MM.1S (cell line): ENCODE measurements at regions not wholly inside any gene's neighbourhood (a gene's known extent, or its start where the extent isn't known, plus 50 kb on each side); places are given as distances from the start of the nearest gene placed in this dataset.

Experiments
- DNase-seq: peaks from one replicate; pipeline ENCODE4 v3.0.0-alpha.2; 2015
- H2AFZ ChIP-seq: fragments of 300-600 bp; sonication (generic); 2 replicates; pipeline ENCODE4 v1.6.0; 2016; ENCODE audit warnings: antibody characterized with exemption, low read length
- H3F3A ChIP-seq: fragments of 300-600 bp; sonication (generic); 2 replicates; pipeline ENCODE4 v1.6.1; 2016; ENCODE audit warnings: mild to moderate bottlenecking, antibody characterized with exemption, low read length, moderate library complexity, mixed read lengths; ENCODE audit not compliant: insufficient read depth
- H3K27ac ChIP-seq: fragments of 300-600 bp; sonication (generic); 2 replicates; pipeline ENCODE4 v1.5.1; 2016; ENCODE audit warnings: mild to moderate bottlenecking, low read length
- H3K27me3 ChIP-seq: fragments of 300-600 bp; sonication (generic); replicated peaks from 2 replicates; pipeline ENCODE4 v1.6.0; 2016; ENCODE audit warnings: low read length; ENCODE audit not compliant: insufficient read depth
- H3K36me3 ChIP-seq: fragments of 300-600 bp; sonication (generic); replicated peaks from 2 replicates; pipeline ENCODE4 v1.6.1; 2016; ENCODE audit warnings: mild to moderate bottlenecking, low read length, mixed read lengths; ENCODE audit not compliant: insufficient read depth
- H3K4me1 ChIP-seq: fragments of 300-600 bp; sonication (generic); 2 replicates; pipeline ENCODE4 v1.6.1; 2016; ENCODE audit warnings: low read length, mixed read lengths
- H3K4me2 ChIP-seq: fragments of 300-600 bp; sonication (generic); 2 replicates; pipeline ENCODE4 v1.6.0; 2016; ENCODE audit warnings: low read depth, low read length
- H3K4me3 ChIP-seq: fragments of 300-600 bp; sonication (generic); 2 replicates; pipeline ENCODE4 v1.5.1; 2016; ENCODE audit warnings: low read length, mixed read lengths
- H3K79me2 ChIP-seq: fragments of 300-600 bp; sonication (generic); 2 replicates; pipeline ENCODE4 v1.6.1; 2016; ENCODE audit warnings: mixed run types, low read length, mixed read lengths
- H3K9ac ChIP-seq: fragments of 300-600 bp; sonication (generic); 2 replicates; pipeline ENCODE4 v1.6.1; 2016; ENCODE audit warnings: low read length, mixed read lengths
- H3K9me2 ChIP-seq: fragments of 300-600 bp; sonication (generic); replicated peaks from 2 replicates; pipeline ENCODE4 v1.6.1; 2016; ENCODE audit warnings: mild to moderate bottlenecking, low read length, mixed read lengths; ENCODE audit not compliant: insufficient read depth
- H3K9me3 ChIP-seq: fragments of 300-600 bp; sonication (generic); replicated peaks from 2 replicates; pipeline ENCODE4 v1.6.1; 2016; ENCODE audit warnings: mild to moderate bottlenecking, low read length, mixed read lengths; ENCODE audit not compliant: insufficient read depth
- H4K20me1 ChIP-seq: fragments of 300-600 bp; sonication (generic); 2 replicates; pipeline ENCODE4 v1.6.1; 2016; ENCODE audit warnings: mild to moderate bottlenecking, low read length, moderate library complexity, mixed read lengths; ENCODE audit not compliant: insufficient read depth
- CTCF ChIP-seq: fragments of 300-600 bp; sonication (generic); IDR thresholded peaks from 2 replicates; pipeline ENCODE4 v1.5.1; 2016; ENCODE audit warnings: antibody characterized with exemption, low read length, mixed read lengths
- EZH2 ChIP-seq: fragments of 300-600 bp; sonication (generic); optimal IDR thresholded peaks from 2 replicates; pipeline ENCODE3; 2017; ENCODE audit warnings: low read depth, mild to moderate bottlenecking, antibody characterized with exemption, low read length, mixed read lengths
- EZH2phosphoT487 ChIP-seq: fragments of 300-600 bp; sonication (generic); IDR thresholded peaks from 2 replicates; pipeline ENCODE4 v1.6.1; 2018; ENCODE audit warnings: antibody characterized with exemption, low read length

- H3K4me1 ChIP-seq: no peaks in the 10 kb centered on the region
- peak; percentile 15 for DNase-seq
- H3K27me3 ChIP-seq: no peaks in the 10 kb centered on the region
Measured at GRCh38 chr2:88950010-88950409, 258.5 kb downstream of the RPIA start.

GRCh38 chr2:88955607-88956006 is 264.1 kb downstream of the RPIA start:
- no peaks in the 10 kb centered on the region for H3K27me3 ChIP-seq
- H2AFZ ChIP-seq: no peak overlapping the region
- H3K27ac ChIP-seq: no peak overlapping the region
- TF ChIP-seq CTCF: no peak
- no peak for TF ChIP-seq EZH2
- TF ChIP-seq EZH2phosphoT487: no peak
- H3K9ac ChIP-seq: no peak overlapping the region
- no peaks in the 10 kb centered on the region for H4K20me1 ChIP-seq
- no peak overlapping the region for H3K4me3 ChIP-seq
- no peaks in the 10 kb centered on the region for H3F3A ChIP-seq
- H3K79me2 ChIP-seq: no peaks in the 10 kb centered on the region
- no peak overlapping the region for H3K4me2 ChIP-seq
- DNase-seq: no peak
- no peaks in the 10 kb centered on the region for H3K9me3 ChIP-seq
- no peaks in the 10 kb centered on the region for H3K9me2 ChIP-seq
- H3K4me1 ChIP-seq: no peaks in the 10 kb centered on the region
- no peaks in the 10 kb centered on the region for H3K36me3 ChIP-seq

More at GRCh38 chr2:88950010-88950409, 258.5 kb downstream of the RPIA start:
- Histone ChIP-seq H3K4me3 (no peak overlapping the region), H3F3A (no peaks in the 10 kb centered on the region), H3K79me2 (no peaks in the 10 kb centered on the region), H3K9ac (no peak overlapping the region), H3K4me2 (no peak overlapping the region), H3K36me3 (no peaks in the 10 kb centered on the region), H2AFZ (no peak overlapping the region), H3K9me3 (no peaks in the 10 kb centered on the region), H4K20me1 (no peaks in the 10 kb centered on the region), H3K27ac (no peak overlapping the region), H3K9me2 (no peaks in the 10 kb centered on the region)
- peak; percentile 65 for TF ChIP-seq CTCF
- TF ChIP-seq EZH2: no peak

GRCh38 chr2:88959480-88960204 is 268.2 kb downstream of the RPIA start:
- Histone ChIP-seq H3K9ac (no peak overlapping the region), H3K4me3 (no peak overlapping the region), H3K4me1 (no peaks in the 10 kb centered on the region), H2AFZ (no peak overlapping the region), H3K9me2 (no peaks in the 10 kb centered on the region), H3F3A (no peaks in the 10 kb centered on the region), H3K36me3 (no peaks in the 10 kb centered on the region), H4K20me1 (no peaks in the 10 kb centered on the region), H3K27me3 (no peaks in the 10 kb centered on the region), H3K79me2 (no peaks in the 10 kb centered on the region), H3K27ac (no peak overlapping the region), H3K4me2 (no peak overlapping the region), H3K9me3 (no peaks in the 10 kb centered on the region)
- TF ChIP-seq EZH2 (no peak), CTCF (peak; percentile 41)
- DNase-seq: no peak
